CD14-positive monocyte (primary cell): ENCODE measurements at regions not wholly inside any gene's neighbourhood (a gene's known extent, or its start where the extent isn't known, plus 50 kb on each side); places are given as distances from the start of the nearest gene placed in this dataset.

Experiments
- DNase-seq, 3 donors: peaks; one replicate each; pipeline ENCODE4 v3.0.0-alpha.2; 2011 to 2022
- H2AFZ ChIP-seq: 2 replicates; pipeline ENCODE4 v1.6.0; 2012; ENCODE audit warnings: mild to moderate bottlenecking, low read depth, low read length, inconsistent platforms; ENCODE audit not compliant: insufficient read depth, poor library complexity, severe bottlenecking
- H3K27ac ChIP-seq, 2 donors: 1 replicate in 1 of 2; 2 replicates in 1 of 2; pipeline ENCODE4 v1.5.1; 2012 to 2013; ENCODE audit warnings: low read length in 2 of 2, control low read depth in 1 of 2, inconsistent platforms in 1 of 2, low read depth in 1 of 2, mild to moderate bottlenecking in 1 of 2
- H3K27me3 ChIP-seq, 2 donors: one replicate each; pipeline versions ENCODE4 v1.6.0 to v1.6.1; 2011 to 2013; ENCODE audit warnings: low read length in 2 of 2; ENCODE audit not compliant: control insufficient read depth in 2 of 2, insufficient read depth in 2 of 2
- H3K36me3 ChIP-seq, 2 donors: replicated peaks in 1 of 2; 1 replicate in 1 of 2; 2 replicates in 1 of 2; pipeline versions ENCODE4 v1.5.1 to v1.6.1; 2012 to 2013; ENCODE audit warnings: low read length in 2 of 2, control low read depth in 1 of 2, inconsistent platforms in 1 of 2, mild to moderate bottlenecking in 1 of 2; ENCODE audit not compliant: insufficient read depth in 2 of 2, control insufficient read depth in 1 of 2
- H3K4me1 ChIP-seq, 2 donors: 1 replicate in 1 of 2; 2 replicates in 1 of 2; pipeline versions ENCODE4 v1.5.1 to v1.6.1; 2012 to 2013; ENCODE audit warnings: low read length in 2 of 2, control low read depth in 1 of 2, inconsistent platforms in 1 of 2, mild to moderate bottlenecking in 1 of 2, moderate library complexity in 1 of 2; ENCODE audit not compliant: insufficient read depth in 2 of 2, control insufficient read depth in 1 of 2
- H3K4me2 ChIP-seq: replicated peaks from 2 replicates; pipeline ENCODE3; 2012; ENCODE audit warnings: low read length, moderate library complexity, mild to moderate bottlenecking; ENCODE audit not compliant: poor library complexity, severe bottlenecking; ENCODE audit errors: extremely low read depth
- H3K4me3 ChIP-seq, 3 experiments: fragments of 200-600 bp in 1 of 3; sonication (generic) in 1 of 3; replicated peaks in 1 of 3; 1 replicate in 2 of 3; 2 replicates in 1 of 3; pipeline ENCODE4 v1.5.1; 2011 to 2013; ENCODE audit warnings: low read length in 3 of 3, mild to moderate bottlenecking in 3 of 3, control low read depth in 2 of 3, low read depth in 2 of 3, inconsistent platforms in 1 of 3, moderate library complexity in 1 of 3
- H3K79me2 ChIP-seq: 2 replicates; pipeline ENCODE4 v1.6.0; 2012; ENCODE audit warnings: mild to moderate bottlenecking, control low read depth, inconsistent platforms, low read length, moderate library complexity; ENCODE audit not compliant: insufficient read depth
- H3K9ac ChIP-seq: 2 replicates; pipeline ENCODE4 v1.6.0; 2017; ENCODE audit warnings: low read length, mild to moderate bottlenecking; ENCODE audit not compliant: insufficient read depth, poor library complexity, severe bottlenecking
- H3K9me3 ChIP-seq, 2 donors: replicated peaks in 1 of 2; 1 replicate in 1 of 2; 2 replicates in 1 of 2; pipeline versions ENCODE4 v1.5.1 to v1.6.1; 2012 to 2013; ENCODE audit warnings: low read length in 2 of 2, control low read depth in 1 of 2; ENCODE audit not compliant: control insufficient read depth in 1 of 2, insufficient read depth in 1 of 2
- H4K20me1 ChIP-seq: 2 replicates; pipeline ENCODE4 v1.6.0; 2012; ENCODE audit warnings: mild to moderate bottlenecking, low read length, control low read depth, moderate library complexity; ENCODE audit not compliant: insufficient read depth
- H3K27ac Mint-ChIP-seq, 7 donors: one replicate each; pipeline ENCODE4 v1.8.0; 2020; ENCODE audit warnings: mild to moderate bottlenecking in 7 of 7, mixed read lengths in 7 of 7, moderate library complexity in 6 of 7, inconsistent platforms in 2 of 7
- H3K27me3 Mint-ChIP-seq, 3 donors: one replicate each; pipeline ENCODE4 v1.8.0; 2021 to 2022; ENCODE audit warnings: low read depth in 3 of 3, mild to moderate bottlenecking in 3 of 3, mixed read lengths in 3 of 3, moderate library complexity in 3 of 3, inconsistent platforms in 1 of 3
- H3K36me3 Mint-ChIP-seq, 2 donors: one replicate each; pipeline ENCODE4 v1.8.0; 2020; ENCODE audit warnings: mixed read lengths in 2 of 2, inconsistent platforms in 1 of 2, mild to moderate bottlenecking in 1 of 2
- H3K4me1 Mint-ChIP-seq: one replicate; pipeline ENCODE4 v1.8.0; 2020; ENCODE audit warnings: mild to moderate bottlenecking, mixed read lengths
- H3K4me3 Mint-ChIP-seq, 2 donors: one replicate each; pipeline ENCODE4 v1.8.0; 2020; ENCODE audit warnings: mild to moderate bottlenecking in 2 of 2, mixed read lengths in 2 of 2, moderate library complexity in 1 of 2
- H3K9me3 Mint-ChIP-seq, 7 donors: one replicate each; pipeline ENCODE4 v1.8.0; 2020 to 2022; ENCODE audit warnings: mixed read lengths in 7 of 7, mild to moderate bottlenecking in 6 of 7, moderate library complexity in 6 of 7, inconsistent platforms in 2 of 7
- CTCF ChIP-seq: fragments of 200-600 bp; IDR thresholded peaks from one replicate; pipeline ENCODE4 v1.8.0; 2022; ENCODE audit warnings: antibody characterized with exemption, mild to moderate bottlenecking
- whole genome bisulfite sequencing: methylation state at CpG from one replicate; pipeline ENCODE4 v1.1.5; 2013; ENCODE audit warnings: missing lambda C conversion rate; ENCODE audit not compliant: insufficient coverage; 5-methylcytosine and 5-hydroxymethylcytosine counted together
- intact Hi-C, 2 donors: fragments of 100-400 bp; cut with micrococcal nuclease; formaldehyde crosslinking; loops; one replicate each; pipeline versions ENCODE4 v1.15.0 to v1.15.1; 2023

- H3K4me1 ChIP-seq, result no peaks in the 10 kb centered on the region
- H3K4me1 Mint-ChIP-seq, result no peaks in the 10 kb centered on the region
- no peaks in the 10 kb centered on the region for H4K20me1 ChIP-seq
- no peak overlapping the region for H3K4me3 ChIP-seq
- peaks cover 2% of the 10 kb centered on the region in 3 donors for H3K27me3 Mint-ChIP-seq
- intact Hi-C loops, result no loop called here
- no CpG with 5 or more reads among the region's 2 CpGs for WGBS
- no peak overlapping the region for H3K27ac Mint-ChIP-seq
- no peak for TF ChIP-seq CTCF
- H3K79me2 ChIP-seq, result no peaks in the 10 kb centered on the region
- H2AFZ ChIP-seq, result no peak overlapping the region
- no peak overlapping the region for H3K27ac ChIP-seq
- no peaks in the 10 kb centered on the region for H3K9me3 ChIP-seq
- H3K9ac ChIP-seq, result no peak overlapping the region
- DNase-seq, result no peak
- no peak overlapping the region for H3K4me3 Mint-ChIP-seq
- no peak overlapping the region for H3K4me2 ChIP-seq
- H3K36me3 Mint-ChIP-seq, result no peaks in the 10 kb centered on the region
- H3K36me3 ChIP-seq, result no peaks in the 10 kb centered on the region
- H3K9me3 Mint-ChIP-seq, result peaks cover 0 to 2% (median 0%) of the 10 kb centered on the region in 7 donors
- H3K27me3 ChIP-seq, result no peaks in the 10 kb centered on the region
Observed at GRCh38 chr6:133740816-133741215, 148.1 kb upstream of the TCF21 start.

GRCh38 chr6:133741375-133741861 lies 147.5 kb upstream of the TCF21 start:
- intact Hi-C loops, result no loop called here
- TF ChIP-seq CTCF, result no peak
- Mint-ChIP-seq H3K27ac (no peak overlapping the region), H3K9me3 (peaks cover 0 to 3% (median 0%) of the 10 kb centered on the region in 7 donors), H3K4me1 (no peaks in the 10 kb centered on the region), H3K27me3 (peaks cover 2% of the 10 kb centered on the region in 3 donors), H3K4me3 (no peak overlapping the region), H3K36me3 (no peaks in the 10 kb centered on the region)
- WGBS, result 49% methylated on average over 3 of the region's 5 CpGs
- Histone ChIP-seq H3K4me2 (no peak overlapping the region), H2AFZ (no peak overlapping the region), H3K4me3 (no peak overlapping the region), H3K36me3 (no peaks in the 10 kb centered on the region), H3K79me2 (no peaks in the 10 kb centered on the region), H3K9me3 (no peaks in the 10 kb centered on the region), H4K20me1 (no peaks in the 10 kb centered on the region), H3K27me3 (no peaks in the 10 kb centered on the region), H3K27ac (no peak overlapping the region), H3K9ac (no peak overlapping the region), H3K4me1 (no peaks in the 10 kb centered on the region)
- DNase-seq, result no peak
